ENCODE measurements at regions not wholly inside any gene's neighbourhood (a gene's known extent, or its start where the extent isn't known, plus 50 kb on each side); places are given as distances from the start of the nearest gene placed in this dataset.

DNA sequence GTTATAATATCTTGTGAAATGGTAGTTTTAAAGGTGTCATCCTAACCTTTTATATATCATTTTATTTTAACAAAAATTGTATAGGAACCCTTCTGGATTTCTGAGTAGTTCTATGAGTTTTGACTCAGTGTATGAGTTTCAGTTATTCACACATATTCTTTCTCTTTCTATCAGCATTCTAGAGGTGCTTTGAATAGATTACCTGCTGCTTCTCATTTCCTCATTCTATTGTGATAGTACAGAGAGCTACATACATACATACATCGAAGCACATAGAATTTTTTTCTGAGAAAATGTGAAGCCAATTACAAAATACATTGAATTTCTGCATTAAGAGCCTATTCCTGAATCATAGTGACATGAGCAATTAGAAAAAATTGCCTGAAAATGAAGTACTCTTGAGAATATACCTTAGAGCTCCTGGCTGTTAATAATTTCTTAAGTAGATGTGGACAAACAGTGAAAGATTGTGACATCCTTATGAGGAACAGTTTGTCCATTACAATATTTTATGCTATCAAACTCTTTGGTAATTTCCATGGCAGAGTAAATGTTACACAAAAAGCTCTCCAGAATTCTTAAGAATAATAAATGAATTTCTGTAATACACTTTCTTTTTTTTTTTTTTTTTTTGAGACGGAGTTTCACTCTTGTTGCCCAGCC lies 556.6 kb downstream of the TRHDE start:
- Histone ChIP-seq H3F3A (ENCODE audit: control insufficient read depth, insufficient read depth) (no peaks in the 10 kb centered on the region), H3K36me3 (ENCODE audit: control insufficient read depth, low read length) (no peaks in the 10 kb centered on the region), H3K4me1 (ENCODE audit: control insufficient read depth, low read length) (no peaks in the 10 kb centered on the region), H3K27ac (ENCODE audit: low read depth, low read length) (no peak overlapping the region), H3K79me2 (ENCODE audit: control insufficient read depth, low read length) (no peaks in the 10 kb centered on the region), H3K4me2 (ENCODE audit: low read length) (no peak overlapping the region), H4K20me1 (ENCODE audit: control insufficient read depth, insufficient read depth, low read depth, low read length) (no peaks in the 10 kb centered on the region), H3K9me3 (ENCODE audit: control insufficient read depth, insufficient read depth, low read length) (no peaks in the 10 kb centered on the region), H3K4me3 (ENCODE audit: low read length) (no peak overlapping the region), H3K9me2 (replicated peaks; ENCODE audit: control insufficient read depth, low read length) (no peaks in the 10 kb centered on the region), H3K27me3 (ENCODE audit: control insufficient read depth, low read length) (no peaks in the 10 kb centered on the region)
- TF ChIP-seq EZH2phosphoT487 (IDR thresholded peaks at IDR 0.05; ENCODE audit: borderline replicate concordance, low read length) = no peak
- TF ChIP-seq, protein P1, sequence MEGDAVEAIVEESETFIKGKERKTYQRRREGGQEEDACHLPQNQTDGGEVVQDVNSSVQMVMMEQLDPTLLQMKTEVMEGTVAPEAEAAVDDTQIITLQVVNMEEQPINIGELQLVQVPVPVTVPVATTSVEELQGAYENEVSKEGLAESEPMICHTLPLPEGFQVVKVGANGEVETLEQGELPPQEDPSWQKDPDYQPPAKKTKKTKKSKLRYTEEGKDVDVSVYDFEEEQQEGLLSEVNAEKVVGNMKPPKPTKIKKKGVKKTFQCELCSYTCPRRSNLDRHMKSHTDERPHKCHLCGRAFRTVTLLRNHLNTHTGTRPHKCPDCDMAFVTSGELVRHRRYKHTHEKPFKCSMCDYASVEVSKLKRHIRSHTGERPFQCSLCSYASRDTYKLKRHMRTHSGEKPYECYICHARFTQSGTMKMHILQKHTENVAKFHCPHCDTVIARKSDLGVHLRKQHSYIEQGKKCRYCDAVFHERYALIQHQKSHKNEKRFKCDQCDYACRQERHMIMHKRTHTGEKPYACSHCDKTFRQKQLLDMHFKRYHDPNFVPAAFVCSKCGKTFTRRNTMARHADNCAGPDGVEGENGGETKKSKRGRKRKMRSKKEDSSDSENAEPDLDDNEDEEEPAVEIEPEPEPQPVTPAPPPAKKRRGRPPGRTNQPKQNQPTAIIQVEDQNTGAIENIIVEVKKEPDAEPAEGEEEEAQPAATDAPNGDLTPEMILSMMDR (IDR thresholded peaks at IDR 0.05; ENCODE audit: low read depth, low read length, poor library complexity, severe bottlenecking) = no peak

GRCh38 chr12:72829838-72830237 lies 557.7 kb downstream of the TRHDE start:
- H3K4me1 ChIP-seq (ENCODE audit: control insufficient read depth, low read length) = no peaks in the 10 kb centered on the region
- H3K79me2 ChIP-seq (ENCODE audit: control insufficient read depth, low read length) = no peaks in the 10 kb centered on the region
- H3K9me3 ChIP-seq (ENCODE audit: control insufficient read depth, insufficient read depth, low read length) = no peaks in the 10 kb centered on the region
- H3K36me3 ChIP-seq (ENCODE audit: control insufficient read depth, low read length) = no peaks in the 10 kb centered on the region
- no peaks in the 10 kb centered on the region for H3K27me3 ChIP-seq (ENCODE audit: control insufficient read depth, low read length)
- H3K9me2 ChIP-seq (replicated peaks; ENCODE audit: control insufficient read depth, low read length) = no peaks in the 10 kb centered on the region
- no peaks in the 10 kb centered on the region for H4K20me1 ChIP-seq (ENCODE audit: control insufficient read depth, insufficient read depth, low read depth, low read length)
- no peak for TF ChIP-seq EZH2phosphoT487 (IDR thresholded peaks at IDR 0.05; ENCODE audit: borderline replicate concordance, low read length)
- H3K4me2 ChIP-seq (ENCODE audit: low read length) = no peak overlapping the region
- no peak overlapping the region for H3K4me3 ChIP-seq (ENCODE audit: low read length)
- no peaks in the 10 kb centered on the region for H3F3A ChIP-seq (ENCODE audit: control insufficient read depth, insufficient read depth)
- H3K27ac ChIP-seq (ENCODE audit: low read depth, low read length) = no peak overlapping the region

DNA sequence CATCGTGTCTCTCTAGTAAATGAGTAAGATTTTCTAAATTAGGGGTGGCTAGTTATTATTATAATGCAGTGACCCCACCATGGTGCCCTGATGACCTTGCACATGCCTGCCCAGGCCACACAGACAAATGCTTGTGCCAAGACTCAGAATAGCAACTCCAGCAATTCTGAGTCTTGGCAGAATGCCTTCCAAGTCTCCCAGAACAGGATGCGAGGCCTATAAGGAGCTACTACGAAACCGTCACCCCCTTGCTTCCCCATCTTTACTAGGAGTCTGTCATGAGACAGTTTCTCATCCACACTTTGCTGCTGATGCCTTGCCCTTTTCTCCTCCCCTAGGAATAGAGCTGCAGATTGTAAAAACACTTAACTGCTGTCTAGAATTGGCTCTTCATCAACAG lies 559.9 kb downstream of the TRHDE start:
- Histone ChIP-seq H3K9me2 (replicated peaks; ENCODE audit: control insufficient read depth, low read length) (no peaks in the 10 kb centered on the region), H3K4me2 (ENCODE audit: low read length) (no peak overlapping the region), H3F3A (ENCODE audit: control insufficient read depth, insufficient read depth) (no peaks in the 10 kb centered on the region), H3K4me1 (ENCODE audit: control insufficient read depth, low read length) (no peaks in the 10 kb centered on the region), H3K27me3 (ENCODE audit: control insufficient read depth, low read length) (no peaks in the 10 kb centered on the region), H4K20me1 (ENCODE audit: control insufficient read depth, insufficient read depth, low read depth, low read length) (no peaks in the 10 kb centered on the region), H3K36me3 (ENCODE audit: control insufficient read depth, low read length) (no peaks in the 10 kb centered on the region), H3K9me3 (ENCODE audit: control insufficient read depth, insufficient read depth, low read length) (no peaks in the 10 kb centered on the region), H3K79me2 (ENCODE audit: control insufficient read depth, low read length) (no peaks in the 10 kb centered on the region), H3K4me3 (ENCODE audit: low read length) (no peak overlapping the region), H3K27ac (ENCODE audit: low read depth, low read length) (no peak overlapping the region)
- TF ChIP-seq, protein P1 (IDR thresholded peaks at IDR 0.05; ENCODE audit: low read depth, low read length, poor library complexity, severe bottlenecking) = no peak
- no peak for TF ChIP-seq EZH2phosphoT487 (IDR thresholded peaks at IDR 0.05; ENCODE audit: borderline replicate concordance, low read length)

- TF ChIP-seq, protein P1 (IDR thresholded peaks at IDR 0.05; ENCODE audit: low read depth, low read length, poor library complexity, severe bottlenecking) = no peak
- TF ChIP-seq EZH2phosphoT487 (IDR thresholded peaks at IDR 0.05; ENCODE audit: borderline replicate concordance, low read length) = no peak
- no peak overlapping the region for H3K4me3 ChIP-seq (ENCODE audit: low read length)
- H3F3A ChIP-seq (ENCODE audit: control insufficient read depth, insufficient read depth) = no peaks in the 10 kb centered on the region
- no peaks in the 10 kb centered on the region for H3K4me1 ChIP-seq (ENCODE audit: control insufficient read depth, low read length)
- H3K27ac ChIP-seq (ENCODE audit: low read depth, low read length) = no peak overlapping the region
- no peaks in the 10 kb centered on the region for H3K9me2 ChIP-seq (replicated peaks; ENCODE audit: control insufficient read depth, low read length)
- no peaks in the 10 kb centered on the region for H3K9me3 ChIP-seq (ENCODE audit: control insufficient read depth, insufficient read depth, low read length)
- H3K79me2 ChIP-seq (ENCODE audit: control insufficient read depth, low read length) = no peaks in the 10 kb centered on the region
- H3K4me2 ChIP-seq (ENCODE audit: low read length) = no peak overlapping the region
- H3K36me3 ChIP-seq (ENCODE audit: control insufficient read depth, low read length) = no peaks in the 10 kb centered on the region
- H4K20me1 ChIP-seq (ENCODE audit: control insufficient read depth, insufficient read depth, low read depth, low read length) = no peaks in the 10 kb centered on the region
- H3K27me3 ChIP-seq (ENCODE audit: control insufficient read depth, low read length) = no peaks in the 10 kb centered on the region
Observed at GRCh38 chr12:72836194-72836593, 564.0 kb downstream of the TRHDE start.

Data from DOHH2 (cell line).